ENCODE measurements at regions not wholly inside any gene's neighbourhood (a gene's known extent, or its start where the extent isn't known, plus 50 kb on each side); places are given as distances from the start of the nearest gene placed in this dataset.
"Not testable (repeated sequence)": the region's sequence is repeated elsewhere in the genome, so short reads cannot be mapped to it uniquely, and the experiment has no call there.

- POLR2A ChIA-PET: no interaction called here
- Mint-ChIP-seq H3K9me3 (peaks cover 0 to 22% (median 12%) of the 10 kb centered on the region in 9 donors), H3K27ac (no peak overlapping the region), H3K4me1 (peaks cover 0 to 1% (median 0%) of the 10 kb centered on the region in 4 donors), H3K4me3 (no peak overlapping the region), H3K36me3 (peaks cover 0 to 17% (median 4%) of the 10 kb centered on the region in 3 donors), H3K27me3 (peaks cover 0 to 10% (median 2%) of the 10 kb centered on the region in 5 donors)
- no peak for ATAC-seq
- no peak for DNase-seq
These were observed 166.4 kb upstream of the PIK3R1 start for GRCh38 chr5:68049053-68049713.

- H3K4me1 Mint-ChIP-seq: peaks cover 0 to 1% (median 0%) of the 10 kb centered on the region in 4 donors
- DNase-seq (no peak), ATAC-seq (no peak)
- peaks cover 0 to 22% (median 12%) of the 10 kb centered on the region in 9 donors for H3K9me3 Mint-ChIP-seq
- peaks cover 0 to 10% (median 2%) of the 10 kb centered on the region in 5 donors for H3K27me3 Mint-ChIP-seq
- no peak overlapping the region for H3K27ac Mint-ChIP-seq
- POLR2A ChIA-PET: no interaction called here
- H3K4me3 Mint-ChIP-seq: no peak overlapping the region
- peaks cover 0 to 17% (median 4%) of the 10 kb centered on the region in 3 donors for H3K36me3 Mint-ChIP-seq
These were observed 167.0 kb upstream of the PIK3R1 start for GRCh38 chr5:68048516-68048915.

- POLR2A ChIA-PET, DNase-seq, H3K4me3 Mint-ChIP-seq, H3K27ac Mint-ChIP-seq, H3K4me1 Mint-ChIP-seq, ATAC-seq: not testable (repeated sequence)
- peaks cover 0 to 10% (median 2%) of the 10 kb centered on the region in 5 donors for H3K27me3 Mint-ChIP-seq
- H3K9me3 Mint-ChIP-seq: peaks cover 0 to 22% (median 12%) of the 10 kb centered on the region in 9 donors
- peaks cover 0 to 17% (median 4%) of the 10 kb centered on the region in 3 donors for H3K36me3 Mint-ChIP-seq
These were observed 167.5 kb upstream of the PIK3R1 start for GRCh38 chr5:68048054-68048453.

GRCh38 chr5:68047035-68047434, 168.5 kb upstream of the PIK3R1 start:
- POLR2A ChIA-PET: no interaction called here
- H3K4me3 Mint-ChIP-seq: no peak overlapping the region
- peaks cover 0 to 17% (median 4%) of the 10 kb centered on the region in 3 donors for H3K36me3 Mint-ChIP-seq
- peaks cover 0 to 22% (median 12%) of the 10 kb centered on the region in 9 donors for H3K9me3 Mint-ChIP-seq
- no peak for ATAC-seq
- H3K27me3 Mint-ChIP-seq: peaks cover 0 to 7% (median 2%) of the 10 kb centered on the region in 5 donors
- no peak overlapping the region for H3K27ac Mint-ChIP-seq
- no peak for DNase-seq
- H3K4me1 Mint-ChIP-seq: peaks cover 0 to 5% (median under 1%) of the 10 kb centered on the region in 4 donors

- no peak for ATAC-seq
- peaks cover 0 to 6% (median 2%) of the 10 kb centered on the region in 5 donors for H3K27me3 Mint-ChIP-seq
- H3K36me3 Mint-ChIP-seq: peaks cover 0 to 17% (median 4%) of the 10 kb centered on the region in 3 donors
- H3K4me3 Mint-ChIP-seq: no peak overlapping the region
- DNase-seq: no peak
- peaks cover 0 to 22% (median 12%) of the 10 kb centered on the region in 9 donors for H3K9me3 Mint-ChIP-seq
- H3K27ac Mint-ChIP-seq: no peak overlapping the region
- POLR2A ChIA-PET: no interaction called here
- peaks cover 0 to 11% (median under 1%) of the 10 kb centered on the region in 4 donors for H3K4me1 Mint-ChIP-seq
These were observed 169.1 kb upstream of the PIK3R1 start for GRCh38 chr5:68046445-68046844.

- peaks cover 0 to 23% (median 0%) of the 10 kb centered on the region in 4 donors for H3K4me1 Mint-ChIP-seq
- no peaks in the 10 kb centered on the region for H3K36me3 Mint-ChIP-seq
- H3K9me3 Mint-ChIP-seq: peaks cover 0 to under 1% (median 0%) of the 10 kb centered on the region in 9 donors
- POLR2A ChIA-PET: interaction anchor here (0.7 kb wide), 1 partner anchor 61 kb away, joined by 6 read pairs; no protein-coding TSS in a partner anchor
- H3K27me3 Mint-ChIP-seq: no peaks in the 10 kb centered on the region
- ATAC-seq (no peak), DNase-seq (peak in 1 of 10 donors; percentile 28)
- H3K4me3 Mint-ChIP-seq: peak overlapping the region in 1 of 10 donors; percentile 32
- H3K27ac Mint-ChIP-seq: peak overlapping the region in 1 of 10 donors; percentile 39
These were observed 174.3 kb upstream of the PIK3R1 start for GRCh38 chr5:68041293-68041692.

- H3K36me3 Mint-ChIP-seq: no peaks in the 10 kb centered on the region
- no peak overlapping the region for H3K4me3 Mint-ChIP-seq
- H3K27ac Mint-ChIP-seq: no peak overlapping the region
These were observed 178.0 kb upstream of the PIK3R1 start for GRCh38 chr5:68037546-68037945.

GRCh38 chr5:68033961-68034571, 181.5 kb upstream of the PIK3R1 start:
- DNase-seq: no peak
- peaks cover 0 to 2% (median 0%) of the 10 kb centered on the region in 5 donors for H3K27me3 Mint-ChIP-seq
- POLR2A ChIA-PET: interaction anchor here (0.6 kb wide), 1 partner anchor 813 kb away, joined by 4 read pairs; no protein-coding TSS in a partner anchor
- no peaks in the 10 kb centered on the region for H3K4me1 Mint-ChIP-seq
- no peak overlapping the region for H3K27ac Mint-ChIP-seq
- H3K4me3 Mint-ChIP-seq: no peak overlapping the region
- H3K36me3 Mint-ChIP-seq: no peaks in the 10 kb centered on the region
- no peak for ATAC-seq
- no peaks in the 10 kb centered on the region for H3K9me3 Mint-ChIP-seq

More at GRCh38 chr5:68037546-68037945, 178.0 kb upstream of the PIK3R1 start:
- ATAC-seq: no peak
- POLR2A ChIA-PET: no interaction called here
- DNase-seq: no peak
- Mint-ChIP-seq H3K9me3 (no peaks in the 10 kb centered on the region), H3K27me3 (peaks cover 0 to 2% (median 0%) of the 10 kb centered on the region in 5 donors), H3K4me1 (peaks cover 0 to 21% (median 0%) of the 10 kb centered on the region in 4 donors)

GRCh38 chr5:68033029-68033428, 182.5 kb upstream of the PIK3R1 start:
- ATAC-seq (no peak), DNase-seq (no peak)
- Mint-ChIP-seq H3K36me3 (no peaks in the 10 kb centered on the region), H3K27ac (no peak overlapping the region), H3K27me3 (peaks cover 0 to 2% (median 0%) of the 10 kb centered on the region in 5 donors), H3K4me1 (no peaks in the 10 kb centered on the region), H3K4me3 (no peak overlapping the region), H3K9me3 (no peaks in the 10 kb centered on the region)
- POLR2A ChIA-PET: no interaction called here

GRCh38 chr5:68032216-68032762, 183.3 kb upstream of the PIK3R1 start:
- H3K4me3 Mint-ChIP-seq: no peak overlapping the region
- H3K27me3 Mint-ChIP-seq: peaks cover 0 to 2% (median 0%) of the 10 kb centered on the region in 5 donors
- no peaks in the 10 kb centered on the region for H3K36me3 Mint-ChIP-seq
- no peaks in the 10 kb centered on the region for H3K4me1 Mint-ChIP-seq
- H3K9me3 Mint-ChIP-seq: no peaks in the 10 kb centered on the region
- H3K27ac Mint-ChIP-seq: no peak overlapping the region
- DNase-seq (no peak), ATAC-seq (no peak)
- POLR2A ChIA-PET: no interaction called here

GRCh38 chr5:68028131-68028727, 187.3 kb upstream of the PIK3R1 start:
- Mint-ChIP-seq H3K36me3 (no peaks in the 10 kb centered on the region), H3K4me1 (no peaks in the 10 kb centered on the region), H3K9me3 (peaks cover 0 to 3% (median 0%) of the 10 kb centered on the region in 9 donors), H3K27me3 (no peaks in the 10 kb centered on the region), H3K4me3 (no peak overlapping the region), H3K27ac (no peak overlapping the region)
- no peak for ATAC-seq
- POLR2A ChIA-PET: no interaction called here
- DNase-seq: no peak

GRCh38 chr5:68027519-68027918, 188.0 kb upstream of the PIK3R1 start:
- H3K36me3 Mint-ChIP-seq: no peaks in the 10 kb centered on the region
- POLR2A ChIA-PET: no interaction called here
- peaks cover 0 to 3% (median 0%) of the 10 kb centered on the region in 9 donors for H3K9me3 Mint-ChIP-seq
- no peak overlapping the region for H3K4me3 Mint-ChIP-seq
- H3K4me1 Mint-ChIP-seq: no peaks in the 10 kb centered on the region
- H3K27ac Mint-ChIP-seq: no peak overlapping the region
- DNase-seq (no peak), ATAC-seq (no peak)
- no peaks in the 10 kb centered on the region for H3K27me3 Mint-ChIP-seq
